H9 (cell line): ENCODE measurements at regions not wholly inside any gene's neighbourhood (a gene's known extent, or its start where the extent isn't known, plus 50 kb on each side); places are given as distances from the start of the nearest gene placed in this dataset.

Experiments used
- DNase-seq: peaks from one replicate; pipeline ENCODE4 v3.0.0-alpha.2; 2017
- H2AFZ ChIP-seq: one replicate; pipeline ENCODE4 v1.6.1; 2013; ENCODE audit warnings: mild to moderate bottlenecking, low read length, control low read depth, moderate library complexity
- H2AK5ac ChIP-seq: 2 replicates; pipeline ENCODE4 v1.6.1; 2013; ENCODE audit warnings: low read length, control low read depth, mixed read lengths; ENCODE audit not compliant: insufficient read length
- H2BK120ac ChIP-seq: one replicate; pipeline ENCODE4 v1.6.1; 2013; ENCODE audit warnings: low read depth, mild to moderate bottlenecking, low read length, control low read depth, inconsistent platforms; ENCODE audit not compliant: poor library complexity, severe bottlenecking
- H2BK12ac ChIP-seq: 2 replicates; pipeline ENCODE4 v1.6.1; 2013; ENCODE audit warnings: low read length, control low read depth, mixed read lengths, low read depth; ENCODE audit not compliant: insufficient read length
- H2BK15ac ChIP-seq: 2 replicates; pipeline ENCODE4 v1.6.1; 2013; ENCODE audit warnings: low read depth, low read length, control low read depth
- H2BK20ac ChIP-seq: one replicate; pipeline ENCODE4 v1.6.1; 2013; ENCODE audit warnings: low read depth, mild to moderate bottlenecking, low read length, control low read depth, inconsistent platforms; ENCODE audit not compliant: poor library complexity, severe bottlenecking
- H2BK5ac ChIP-seq: 2 replicates; pipeline ENCODE4 v1.6.1; 2013; ENCODE audit warnings: low read length, control low read depth, mixed read lengths; ENCODE audit not compliant: insufficient read length
- H3K14ac ChIP-seq: 2 replicates; pipeline ENCODE4 v1.6.1; 2013; ENCODE audit warnings: low read length, control low read depth; ENCODE audit not compliant: insufficient read depth
- H3K18ac ChIP-seq: 2 replicates; pipeline ENCODE4 v1.6.1; 2013; ENCODE audit warnings: low read depth, mild to moderate bottlenecking, mixed read lengths, low read length, control low read depth; ENCODE audit not compliant: insufficient read length
- H3K23ac ChIP-seq: 2 replicates; pipeline ENCODE4 v1.6.1; 2013; ENCODE audit warnings: low read length, control low read depth, mixed read lengths, low read depth; ENCODE audit not compliant: insufficient read length
- H3K23me2 ChIP-seq: 2 replicates; pipeline ENCODE4 v1.6.1; 2013; ENCODE audit warnings: low read depth, mild to moderate bottlenecking, mixed read lengths, low read length, control low read depth; ENCODE audit not compliant: insufficient read length, poor library complexity, severe bottlenecking
- H3K27ac ChIP-seq: 2 replicates; pipeline ENCODE4 v1.5.1; 2013; ENCODE audit warnings: low read length, control low read depth, mixed read lengths, low read depth; ENCODE audit not compliant: insufficient read length
- H3K27me3 ChIP-seq: 2 replicates; pipeline ENCODE4 v1.6.1; 2013; ENCODE audit warnings: low read length, control low read depth, inconsistent platforms; ENCODE audit not compliant: insufficient read depth
- H3K4ac ChIP-seq: 2 replicates; pipeline ENCODE4 v1.6.1; 2013; ENCODE audit warnings: low read depth, mild to moderate bottlenecking, control low read depth, inconsistent platforms, low read length, moderate library complexity
- H3K4me1 ChIP-seq: 2 replicates; pipeline ENCODE4 v1.6.1; 2013; ENCODE audit warnings: low read length, control low read depth, inconsistent platforms; ENCODE audit not compliant: insufficient read depth
- H3K4me2 ChIP-seq: 2 replicates; pipeline ENCODE4 v1.6.1; 2013; ENCODE audit warnings: low read length, control low read depth, mixed read lengths; ENCODE audit not compliant: insufficient read length, insufficient read depth
- H3K56ac ChIP-seq: 2 replicates; pipeline ENCODE4 v1.6.1; 2013; ENCODE audit warnings: low read depth, mild to moderate bottlenecking, mixed read lengths, low read length, control low read depth; ENCODE audit not compliant: insufficient read length
- H3K79me1 ChIP-seq: 2 replicates; pipeline ENCODE4 v1.6.1; 2013; ENCODE audit warnings: low read depth, mild to moderate bottlenecking, moderate library complexity, low read length, control low read depth, inconsistent platforms; ENCODE audit not compliant: insufficient read depth, poor library complexity, severe bottlenecking
- H3K79me2 ChIP-seq: 2 replicates; pipeline ENCODE4 v1.6.1; 2013; ENCODE audit warnings: low read length, control low read depth, inconsistent platforms; ENCODE audit not compliant: insufficient read depth
- H3K9ac ChIP-seq: 2 replicates; pipeline ENCODE4 v1.6.1; 2013; ENCODE audit warnings: low read length, control low read depth, mixed read lengths; ENCODE audit not compliant: insufficient read length; ENCODE audit errors: extremely low read depth
- H3K9me3 ChIP-seq: one replicate; pipeline ENCODE4 v1.6.1; 2013; ENCODE audit warnings: low read depth, low read length, inconsistent platforms; ENCODE audit not compliant: control insufficient read depth
- H3T11ph ChIP-seq: one replicate; pipeline ENCODE4 v1.6.1; 2013; ENCODE audit warnings: mild to moderate bottlenecking, low read length, control low read depth, inconsistent platforms
- H4K20me1 ChIP-seq: one replicate; pipeline ENCODE4 v1.6.1; 2013; ENCODE audit not compliant: control insufficient read depth, insufficient read length, insufficient read depth
- H4K5ac ChIP-seq: 2 replicates; pipeline ENCODE4 v1.6.1; 2013; ENCODE audit warnings: low read depth, mild to moderate bottlenecking, mixed read lengths, low read length, control low read depth; ENCODE audit not compliant: insufficient read length
- H4K8ac ChIP-seq: replicated peaks from 2 replicates; pipeline ENCODE4 v1.6.1; 2013; ENCODE audit warnings: low read length, control low read depth, mixed read lengths, low read depth; ENCODE audit not compliant: insufficient read length
- H4K91ac ChIP-seq: 2 replicates; pipeline ENCODE4 v1.6.1; 2013; ENCODE audit warnings: low read depth, mild to moderate bottlenecking, moderate library complexity, mixed read lengths, low read length, control low read depth; ENCODE audit not compliant: insufficient read length
- H3K27ac Mint-ChIP-seq, 3 experiments: 2 replicates in 2 of 3; 3 replicates in 1 of 3; pipeline ENCODE4 v1.8.0; 2020 to 2021; ENCODE audit warnings: mixed read lengths in 3 of 3, mild to moderate bottlenecking in 1 of 3, moderate library complexity in 1 of 3
- H3K27me3 Mint-ChIP-seq: 2 replicates; pipeline ENCODE4 v1.8.0; 2021; ENCODE audit warnings: low read depth, mild to moderate bottlenecking, moderate library complexity, mixed read lengths
- H3K36me3 Mint-ChIP-seq, 3 experiments: 2 replicates in 2 of 3; 3 replicates in 1 of 3; pipeline ENCODE4 v1.8.0; 2020 to 2021; ENCODE audit warnings: low read depth in 3 of 3, mixed read lengths in 3 of 3; ENCODE audit not compliant: insufficient read depth in 1 of 3
- H3K4me1 Mint-ChIP-seq, 2 experiments: 2 replicates each; pipeline ENCODE4 v1.8.0; 2020; ENCODE audit warnings: mixed read lengths in 2 of 2
- H3K4me3 Mint-ChIP-seq, 2 experiments: 2 replicates in 1 of 2; 3 replicates in 1 of 2; pipeline ENCODE4 v1.8.0; 2020 to 2021; ENCODE audit warnings: mild to moderate bottlenecking in 2 of 2, mixed read lengths in 2 of 2, moderate library complexity in 1 of 2
- H3K9me3 Mint-ChIP-seq, 2 experiments: 2 replicates in 1 of 2; 3 replicates in 1 of 2; pipeline ENCODE4 v1.8.0; 2020; ENCODE audit warnings: mild to moderate bottlenecking in 2 of 2, mixed read lengths in 2 of 2, moderate library complexity in 1 of 2
- CTCF ChIP-seq: fragments of 200-600 bp; sonication (generic); conservative IDR thresholded peaks from 3 replicates; pipeline ENCODE4 v1.8.0; 2021; ENCODE audit warnings: antibody characterized with exemption, mild to moderate bottlenecking
- WGBS: extraction: QIAGEN DNeasy Blood & Tissue Kit; methylation state at CpG from one replicate; pipeline ENCODE4 v1.1.7; 2013; ENCODE audit warnings: missing lambda C conversion rate, low lambda C conversion rate, mixed read lengths; ENCODE audit not compliant: insufficient read length; ENCODE audit errors: extremely low coverage; 5-methylcytosine and 5-hydroxymethylcytosine counted together

DNA sequence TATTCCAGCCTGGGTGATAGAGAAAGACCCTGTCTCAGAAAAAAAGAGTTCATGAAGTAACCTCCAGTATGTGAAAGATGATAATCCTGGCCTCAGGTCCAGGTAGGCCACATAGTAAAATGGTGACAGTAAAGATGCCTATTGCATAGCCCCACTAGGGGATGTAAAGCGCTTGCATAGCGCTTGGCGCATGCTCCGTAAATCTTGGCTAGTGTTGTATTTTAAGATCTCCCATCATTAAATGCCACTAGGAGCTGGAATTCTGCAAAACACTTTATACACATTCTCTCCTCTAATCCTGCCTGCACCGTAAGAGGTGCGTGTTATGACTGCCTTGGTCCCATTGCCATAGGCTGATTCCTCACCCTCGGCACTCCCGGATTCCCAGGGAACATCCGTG lies 153.6 kb downstream of the TFCP2L1 start:
- no peak overlapping the region for H3K23ac ChIP-seq
- H4K91ac ChIP-seq: no peak overlapping the region
- H3K18ac ChIP-seq: no peak overlapping the region
- H2BK120ac ChIP-seq: no peak overlapping the region
- no peak overlapping the region for H3K56ac ChIP-seq
- no peak overlapping the region for H3K4me3 Mint-ChIP-seq
- no peak overlapping the region for H4K8ac ChIP-seq
- no peak overlapping the region; the same call in 1 of the 2 replicates for H3K14ac ChIP-seq
- no peaks in the 10 kb centered on the region; the same call in none of the 2 replicates for H3K27me3 ChIP-seq
- H3K27me3 Mint-ChIP-seq: peaks cover 5% of the 10 kb centered on the region
- no peak overlapping the region for H4K5ac ChIP-seq
- TF ChIP-seq CTCF: no peak
- H3K36me3 Mint-ChIP-seq: no peaks in the 10 kb centered on the region; a peak in 2 of 7 replicates
- no peak overlapping the region for H3K4ac ChIP-seq
- H3K9ac ChIP-seq: no peak overlapping the region
- H3K9me3 Mint-ChIP-seq: peaks cover 4 to 7% of the 10 kb centered on the region in 2 experiments; a peak in 4 of 5 replicates
- no peak overlapping the region for H3K27ac Mint-ChIP-seq
- H3K4me1 ChIP-seq: peaks cover 6% of the 10 kb centered on the region; the same call in 1 of the 2 replicates
- no peaks in the 10 kb centered on the region for H3K79me2 ChIP-seq
- H3K27ac ChIP-seq: no peak overlapping the region
- H2AFZ ChIP-seq: no peak overlapping the region
- no peak overlapping the region for H2BK15ac ChIP-seq
- no peak overlapping the region for H2BK12ac ChIP-seq
- WGBS: no CpG with 5 or more reads among the region's 9 CpGs
- no peak overlapping the region for H2AK5ac ChIP-seq
- H3T11ph ChIP-seq: no peak overlapping the region
- no peak overlapping the region for H3K4me2 ChIP-seq
- H3K23me2 ChIP-seq: no peaks in the 10 kb centered on the region
- H3K9me3 ChIP-seq: no peaks in the 10 kb centered on the region
- H3K79me1 ChIP-seq: no peaks in the 10 kb centered on the region
- H3K4me1 Mint-ChIP-seq: peaks cover 25 to 32% of the 10 kb centered on the region in 2 experiments
- no peak overlapping the region for H2BK20ac ChIP-seq
- H2BK5ac ChIP-seq: no peak overlapping the region
- no peaks in the 10 kb centered on the region for H4K20me1 ChIP-seq
- no peak for DNase-seq
